ENCODE measurements at regions not wholly inside any gene's neighbourhood (a gene's known extent, or its start where the extent isn't known, plus 50 kb on each side); places are given as distances from the start of the nearest gene placed in this dataset.

GRCh38 chr2:240336820-240337427, 98.5 kb upstream of the GPC1 start:
- H3K4me3 Mint-ChIP-seq = no peak overlapping the region
- Histone ChIP-seq H3K4me1 (ENCODE audit: control insufficient read depth in 1 of 2, insufficient read depth in 2 of 2, low read length in 2 of 2) (no peaks in the 10 kb centered on the region), H4K20me1 (ENCODE audit: insufficient read depth, low read length) (no peaks in the 10 kb centered on the region)

GRCh38 chr2:240338274-240338673, 97.2 kb upstream of the GPC1 start:
- intact Hi-C loops (cut with micrococcal nuclease) = no loop called here
- no peaks in the 10 kb centered on the region for H3K36me3 Mint-ChIP-seq

More at GRCh38 chr2:240336820-240337427, 98.5 kb upstream of the GPC1 start:
- Histone ChIP-seq H3K9ac (ENCODE audit: insufficient read depth, low read length, poor library complexity, severe bottlenecking) (no peak overlapping the region), H3K4me2 (replicated peaks; ENCODE audit: extremely low read depth, low read length, poor library complexity, severe bottlenecking) (no peak overlapping the region), H3K27me3 (ENCODE audit: control insufficient read depth in 2 of 2, insufficient read depth in 2 of 2, low read length in 2 of 2) (no peaks in the 10 kb centered on the region), H3K79me2 (ENCODE audit: insufficient read depth, low read length) (no peaks in the 10 kb centered on the region), H3K9me3 (replicated peaks in 1 of 2; ENCODE audit: control insufficient read depth in 1 of 2, insufficient read depth in 1 of 2, low read length in 2 of 2) (peaks cover 0 to 3% of the 10 kb centered on the region in 2 donors), H3K27ac (ENCODE audit: low read depth in 1 of 2, low read length in 2 of 2) (no peak overlapping the region), H3K4me3 (replicated peaks in 1 of 3; ENCODE audit: low read depth in 2 of 3, low read length in 3 of 3) (no peak overlapping the region), H2AFZ (ENCODE audit: insufficient read depth, low read depth, low read length, poor library complexity, severe bottlenecking) (no peak overlapping the region), H3K36me3 (replicated peaks in 1 of 2; ENCODE audit: control insufficient read depth in 1 of 2, insufficient read depth in 2 of 2, low read length in 2 of 2) (no peaks in the 10 kb centered on the region)
- no peak for TF ChIP-seq CTCF (IDR thresholded peaks at IDR 0.05)
- WGBS (ENCODE audit: insufficient coverage) = 100% methylated on average over 1 of the region's 4 CpGs
- DNase-seq = no peak
- Mint-ChIP-seq H3K9me3 (peaks cover 3 to 13% (median 8%) of the 10 kb centered on the region in 7 donors), H3K27ac (no peak overlapping the region), H3K4me1 (no peaks in the 10 kb centered on the region), H3K36me3 (no peaks in the 10 kb centered on the region), H3K27me3 (ENCODE audit: low read depth in 3 of 3) (peaks cover 3 to 18% (median 7%) of the 10 kb centered on the region in 3 donors)
- intact Hi-C loops (cut with micrococcal nuclease) = no loop called here

More at GRCh38 chr2:240338274-240338673, 97.2 kb upstream of the GPC1 start:
- no peak overlapping the region for H3K27ac Mint-ChIP-seq
- Histone ChIP-seq H2AFZ (ENCODE audit: insufficient read depth, low read depth, low read length, poor library complexity, severe bottlenecking) (no peak overlapping the region), H3K27me3 (ENCODE audit: control insufficient read depth in 2 of 2, insufficient read depth in 2 of 2, low read length in 2 of 2) (no peaks in the 10 kb centered on the region), H3K79me2 (ENCODE audit: insufficient read depth, low read length) (no peaks in the 10 kb centered on the region), H3K4me3 (replicated peaks in 1 of 3; ENCODE audit: low read depth in 2 of 3, low read length in 3 of 3) (no peak overlapping the region), H3K27ac (ENCODE audit: low read depth in 1 of 2, low read length in 2 of 2) (no peak overlapping the region), H3K4me1 (ENCODE audit: control insufficient read depth in 1 of 2, insufficient read depth in 2 of 2, low read length in 2 of 2) (no peaks in the 10 kb centered on the region), H3K9ac (ENCODE audit: insufficient read depth, low read length, poor library complexity, severe bottlenecking) (no peak overlapping the region), H3K9me3 (replicated peaks in 1 of 2; ENCODE audit: control insufficient read depth in 1 of 2, insufficient read depth in 1 of 2, low read length in 2 of 2) (no peaks in the 10 kb centered on the region), H4K20me1 (ENCODE audit: insufficient read depth, low read length) (no peaks in the 10 kb centered on the region), H3K4me2 (replicated peaks; ENCODE audit: extremely low read depth, low read length, poor library complexity, severe bottlenecking) (no peak overlapping the region), H3K36me3 (replicated peaks in 1 of 2; ENCODE audit: control insufficient read depth in 1 of 2, insufficient read depth in 2 of 2, low read length in 2 of 2) (no peaks in the 10 kb centered on the region)
- TF ChIP-seq CTCF (IDR thresholded peaks at IDR 0.05) = no peak
- peaks cover 0 to 6% (median 3%) of the 10 kb centered on the region in 7 donors for H3K9me3 Mint-ChIP-seq
- peaks cover 3 to 13% (median 7%) of the 10 kb centered on the region in 3 donors for H3K27me3 Mint-ChIP-seq (ENCODE audit: low read depth in 3 of 3)
- WGBS (ENCODE audit: insufficient coverage) = 94% methylated on average over 2 of the region's 2 CpGs
- no peaks in the 10 kb centered on the region for H3K4me1 Mint-ChIP-seq
- DNase-seq = no peak
- no peak overlapping the region for H3K4me3 Mint-ChIP-seq

Data from CD14-positive monocyte (primary cell).